GM12878 (cell line): ENCODE measurements at regions not wholly inside any gene's neighbourhood (a gene's known extent, or its start where the extent isn't known, plus 50 kb on each side); places are given as distances from the start of the nearest gene placed in this dataset.

Experiments
- ATAC-seq: fragments of 200-7000 bp; cut with Tn5 transposase; 3 replicates; pipeline ENCODE4 v1.9.1; 2020; ENCODE audit warnings: mild to moderate bottlenecking, moderate library complexity
- BruUV-seq: library from RNA; stranded (reverse); fragments of 400-500 nt; replicated peaks from 2 replicates; lab custom pipeline; 2021; lab: Mats Ljungman, UMichigan
- CTCF ChIA-PET: fragments of 300-600 bp; sonication (Branson Sonifier 250); formaldehyde crosslinking; extraction: SDS; loops from one replicate; lab custom pipeline; 2021; ENCODE audit warnings: inconsistent platforms; lab: Yijun Ruan, JAX
- POLR2A ChIA-PET: fragments of 350-600 bp; formaldehyde crosslinking; extraction: SDS; loops from one replicate; lab custom pipeline; 2021; ENCODE audit warnings: inconsistent platforms; lab: Charles Lee
- RAD21 ChIA-PET: fragments of 300-600 bp; sonication (Branson Sonifier 250); formaldehyde crosslinking; loops from one replicate; lab custom pipeline; 2023; ENCODE audit warnings: antibody characterized with exemption; ENCODE audit not compliant: unreplicated experiment; lab: Charles Lee
- SMC1A ChIA-PET: fragments of 300-600 bp; sonication (Branson Sonifier 250); formaldehyde crosslinking; loops from one replicate; lab custom pipeline; 2023; ENCODE audit not compliant: unreplicated experiment, uncharacterized antibody; lab: Charles Lee
- DNase-seq: peaks from one replicate; pipeline ENCODE4 v3.0.0-alpha.2; 2011; ENCODE audit warnings: low read depth, low spot score
- FAIRE-seq: peaks from 3 replicates; lab custom pipeline; 2011; peaks lifted over from hg19 to GRCh38; lab: Jason Lieb, UNC
- H2AFZ ChIP-seq: 2 replicates; pipeline ENCODE4 v1.6.0; 2011; ENCODE audit warnings: low read depth, low read length, control low read depth; ENCODE audit not compliant: control insufficient read depth
- H3K27ac ChIP-seq: 2 replicates; pipeline ENCODE4 v1.5.1; 2011; ENCODE audit warnings: control low read depth; ENCODE audit not compliant: control insufficient read depth, insufficient read depth
- H3K27me3 ChIP-seq, 2 experiments: replicated peaks in 1 of 2; 2 replicates each; pipeline versions ENCODE4 v1.6.0 to v1.6.1; 2011; ENCODE audit warnings: low read length in 1 of 2; ENCODE audit not compliant: control insufficient read depth in 2 of 2, insufficient read depth in 2 of 2
- H3K36me3 ChIP-seq, 2 experiments: 2 replicates each; pipeline ENCODE4 v1.5.1; 2011; ENCODE audit warnings: low read length in 1 of 2; ENCODE audit not compliant: control insufficient read depth in 2 of 2, insufficient read depth in 2 of 2
- H3K4me1 ChIP-seq: 2 replicates; pipeline ENCODE4 v1.6.1; 2011; ENCODE audit warnings: mild to moderate bottlenecking, low read length, moderate library complexity, mixed read lengths; ENCODE audit not compliant: control insufficient read depth, insufficient read depth
- H3K4me2 ChIP-seq: 2 replicates; pipeline ENCODE4 v1.6.0; 2011; ENCODE audit warnings: control low read depth; ENCODE audit not compliant: control insufficient read depth, insufficient read depth
- H3K4me3 ChIP-seq: fragments of 200-600 bp; sonication (generic); 2 replicates; pipeline ENCODE4 v1.5.1; 2016
- H3K79me2 ChIP-seq: 2 replicates; pipeline ENCODE4 v1.6.0; 2011; ENCODE audit warnings: low read length; ENCODE audit not compliant: control insufficient read depth, insufficient read depth
- H3K9ac ChIP-seq: 2 replicates; pipeline ENCODE4 v1.8.0; 2011; ENCODE audit warnings: low read length, control low read depth, mixed read lengths; ENCODE audit not compliant: control insufficient read depth, insufficient read depth
- H3K9me3 ChIP-seq: replicated peaks from 3 replicates; pipeline ENCODE4 v1.5.1; 2011; ENCODE audit warnings: mild to moderate bottlenecking, low read length; ENCODE audit not compliant: control insufficient read depth, insufficient read depth
- H4K20me1 ChIP-seq: 2 replicates; pipeline ENCODE4 v1.6.0; 2011; ENCODE audit not compliant: control insufficient read depth, insufficient read depth
- HCFC1 ChIP-seq: fragments of 150-350 bp; IDR thresholded peaks from 2 replicates; pipeline ENCODE4 v1.6.1; 2014; ENCODE audit warnings: low read length
- IKZF1 ChIP-seq: fragments of 450-650 bp; conservative IDR thresholded peaks from 2 replicates; pipeline ENCODE4 v1.6.1; 2017; ENCODE audit warnings: antibody characterized with exemption, mild to moderate bottlenecking
- SPI1 ChIP-seq: IDR thresholded peaks from 2 replicates; pipeline ENCODE4 v1.6.1; 2011; ENCODE audit warnings: low read depth, mild to moderate bottlenecking, low read length, moderate library complexity, borderline replicate concordance; ENCODE audit not compliant: insufficient read depth
- ZNF217 ChIP-seq: fragments of 450-650 bp; IDR thresholded peaks from 2 replicates; pipeline ENCODE4 v1.6.1; 2017; ENCODE audit warnings: antibody characterized with exemption, mild to moderate bottlenecking
- WGBS: methylation state at CpG from one replicate; pipeline ENCODE4 v1.1.6; 2016; ENCODE audit warnings: low lambda C conversion rate; ENCODE audit not compliant: insufficient replicate concordance, insufficient coverage; ENCODE audit errors: missing lambda C conversion rate; 5-methylcytosine and 5-hydroxymethylcytosine counted together
- in situ Hi-C: fragments of 300-500 bp; cut with MboI; formaldehyde crosslinking; loops from 9 replicates; pipeline ENCODE4 v1.14.3; 2018; ENCODE audit warnings: mixed read lengths
- intact Hi-C: fragments of 100-400 bp; cut with micrococcal nuclease; formaldehyde crosslinking; loops from one replicate; pipeline ENCODE4 v1.14.2; 2022; ENCODE audit not compliant: unreplicated experiment
- TF ChIP-seq, protein P1 (sequence below): IDR thresholded peaks from 2 replicates; pipeline ENCODE4 v1.6.1; 2012; ENCODE audit warnings: low read depth, low read length, improper control_type of control experiment

DNA sequence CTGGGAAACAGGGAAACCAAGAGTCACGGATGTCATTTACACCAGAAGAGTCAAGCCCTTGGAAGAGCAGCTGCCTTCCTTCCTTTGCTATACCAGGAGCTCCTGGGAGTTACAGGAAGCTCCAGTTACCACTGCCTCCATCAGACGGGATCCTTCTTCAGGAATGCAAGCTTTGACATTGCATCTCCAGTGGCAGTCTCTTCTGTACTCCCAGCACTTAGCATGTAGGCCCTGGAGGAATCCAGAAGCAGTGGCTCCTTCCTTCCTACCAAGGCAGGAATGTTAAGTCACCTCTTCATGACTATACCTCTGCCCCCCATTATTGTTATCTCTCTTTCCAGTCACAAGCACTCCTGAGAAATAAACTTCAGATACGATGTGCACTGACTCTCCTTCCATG is 836.0 kb downstream of the MAFB start:
- FAIRE-seq (no peak), DNase-seq (no peak)
- Histone ChIP-seq H4K20me1 (no peaks in the 10 kb centered on the region), H2AFZ (no peak overlapping the region), H3K4me1 (no peaks in the 10 kb centered on the region; the same call in 1 of the 2 replicates), H3K27ac (no peak overlapping the region), H3K9me3 (no peaks in the 10 kb centered on the region)
- CTCF ChIA-PET = interaction anchor here (1.3 to 5.7 kb wide), 2 partner anchors 20 to 31 kb away, joined by 3 to 21 read pairs; no protein-coding TSS in a partner anchor
- TF ChIP-seq, protein P1, sequence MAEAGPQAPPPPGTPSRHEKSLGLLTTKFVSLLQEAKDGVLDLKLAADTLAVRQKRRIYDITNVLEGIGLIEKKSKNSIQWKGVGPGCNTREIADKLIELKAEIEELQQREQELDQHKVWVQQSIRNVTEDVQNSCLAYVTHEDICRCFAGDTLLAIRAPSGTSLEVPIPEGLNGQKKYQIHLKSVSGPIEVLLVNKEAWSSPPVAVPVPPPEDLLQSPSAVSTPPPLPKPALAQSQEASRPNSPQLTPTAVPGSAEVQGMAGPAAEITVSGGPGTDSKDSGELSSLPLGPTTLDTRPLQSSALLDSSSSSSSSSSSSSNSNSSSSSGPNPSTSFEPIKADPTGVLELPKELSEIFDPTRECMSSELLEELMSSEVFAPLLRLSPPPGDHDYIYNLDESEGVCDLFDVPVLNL = no peak
- TF ChIP-seq HCFC1 (no peak), ZNF217 (no peak)
- TF ChIP-seq, all 136 proteins: peak for 0
- Histone ChIP-seq H3K4me3 (no peak overlapping the region), H3K79me2 (no peaks in the 10 kb centered on the region), H3K36me3 (no peaks in the 10 kb centered on the region), H3K9ac (no peak overlapping the region), H3K27me3 (no peaks in the 10 kb centered on the region), H3K4me2 (no peak overlapping the region)
- no TSS peak for BruUV-seq
- ChIA-PET POLR2A (interaction anchor here (1.8 kb wide), 1 partner anchor 20 kb away, joined by 6 read pairs; no protein-coding TSS in a partner anchor), RAD21 (interaction anchor here (0.8 to 5.2 kb wide), 4 partner anchors 20 to 68 kb away, joined by 3 to 38 read pairs (median 8); no protein-coding TSS in a partner anchor), SMC1A (interaction anchor here (0.7 to 6.4 kb wide), 5 partner anchors 18 to 101 kb away, joined by 3 to 67 read pairs (median 5); no protein-coding TSS in a partner anchor)
- 32% methylated on average over 3 of the region's 3 CpGs for WGBS
- no peak for ATAC-seq
- in situ Hi-C loops (no loop called here), intact Hi-C loops (no loop called here)

DNA sequence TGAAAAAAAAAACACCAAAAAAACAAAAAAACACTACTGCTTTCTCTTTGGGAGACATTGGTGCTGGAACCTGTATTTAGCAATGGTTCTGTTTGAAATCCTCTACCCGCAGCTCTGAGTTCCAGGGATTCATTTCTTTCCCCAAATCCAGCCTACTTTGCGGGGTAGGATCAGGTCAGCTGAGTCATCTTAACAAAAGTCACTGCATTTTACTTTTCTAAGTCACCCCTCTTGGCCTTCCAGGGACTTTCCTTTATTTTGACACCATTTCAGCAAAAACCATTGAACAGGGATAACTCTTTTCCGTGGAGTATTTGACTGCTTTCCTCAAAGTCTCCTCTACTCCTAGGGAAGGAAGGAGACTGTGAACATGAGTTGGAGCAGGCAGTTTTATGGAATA is 837.6 kb downstream of the MAFB start:
- Histone ChIP-seq H3K9ac (no peak overlapping the region), H3K79me2 (no peaks in the 10 kb centered on the region), H3K27me3 (no peaks in the 10 kb centered on the region), H2AFZ (no peak overlapping the region), H3K27ac (no peak overlapping the region), H3K4me2 (no peak overlapping the region), H3K9me3 (no peaks in the 10 kb centered on the region), H3K4me3 (no peak overlapping the region), H3K36me3 (no peaks in the 10 kb centered on the region), H4K20me1 (no peaks in the 10 kb centered on the region), H3K4me1 (no peaks in the 10 kb centered on the region; the same call in 1 of the 2 replicates)
- ChIA-PET CTCF (interaction anchor here (1.3 to 5.7 kb wide), 2 partner anchors 22 kb away, joined by 3 to 21 read pairs; no protein-coding TSS in a partner anchor), POLR2A (interaction anchor here (1.8 kb wide), 1 partner anchor 19 kb away, joined by 6 read pairs; no protein-coding TSS in a partner anchor), SMC1A (interaction anchor here (0.5 to 6.4 kb wide), 4 partner anchors 16 to 93 kb away, joined by 3 to 67 read pairs (median 9); no protein-coding TSS in a partner anchor), RAD21 (interaction anchor here (1.8 to 5.2 kb wide), 3 partner anchors 21 to 66 kb away, joined by 4 to 38 read pairs (median 11); no protein-coding TSS in a partner anchor)
- 74% methylated on average over 3 of the region's 3 CpGs for WGBS
- FAIRE-seq = no peak
- intact Hi-C loops = no loop called here
- BruUV-seq = no TSS peak
- DNase-seq = no peak
- no peak for ATAC-seq
- in situ Hi-C loops = no loop called here
- TF ChIP-seq SPI1 (0 out of 2 replicates have a peak, but pooled peaks have one; percentile 2), IKZF1 (no peak)
